ENCODE measurements at regions not wholly inside any gene's neighbourhood (a gene's known extent, or its start where the extent isn't known, plus 50 kb on each side); places are given as distances from the start of the nearest gene placed in this dataset.

DNA sequence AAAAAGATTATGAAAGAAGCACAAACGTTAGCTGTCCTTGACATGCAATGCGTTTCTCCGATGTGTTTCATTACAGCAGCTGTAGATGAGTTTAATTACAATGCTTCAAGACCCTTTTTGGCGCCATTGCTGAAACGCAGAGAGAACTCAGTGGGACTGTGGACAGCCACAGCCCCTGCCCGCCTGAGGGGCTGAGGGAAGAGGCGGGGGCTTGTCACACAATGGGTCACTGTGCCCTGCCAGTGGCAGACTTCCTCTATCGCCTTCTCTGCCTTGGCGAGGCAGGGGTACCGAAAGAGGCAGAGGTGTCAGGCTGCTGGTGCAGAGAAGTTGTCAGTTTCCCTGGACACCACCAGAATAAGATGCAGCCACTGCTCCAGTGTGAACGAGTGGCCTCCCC lies 252.0 kb downstream of the NR2F2 start:
- H3K27ac ChIP-seq: no peak overlapping the region
- in situ Hi-C loops (cut with HindIII; ENCODE audit: low pct_ligation_motif_present, low sequenced_read_pairs): no loop called here
- H3K4me3 ChIP-seq (ENCODE audit: low read depth, low read length): no peak overlapping the region
- H3K36me3 ChIP-seq (replicated peaks): no peaks in the 10 kb centered on the region
- no peak for DNase-seq
- TF ChIP-seq, protein P1, sequence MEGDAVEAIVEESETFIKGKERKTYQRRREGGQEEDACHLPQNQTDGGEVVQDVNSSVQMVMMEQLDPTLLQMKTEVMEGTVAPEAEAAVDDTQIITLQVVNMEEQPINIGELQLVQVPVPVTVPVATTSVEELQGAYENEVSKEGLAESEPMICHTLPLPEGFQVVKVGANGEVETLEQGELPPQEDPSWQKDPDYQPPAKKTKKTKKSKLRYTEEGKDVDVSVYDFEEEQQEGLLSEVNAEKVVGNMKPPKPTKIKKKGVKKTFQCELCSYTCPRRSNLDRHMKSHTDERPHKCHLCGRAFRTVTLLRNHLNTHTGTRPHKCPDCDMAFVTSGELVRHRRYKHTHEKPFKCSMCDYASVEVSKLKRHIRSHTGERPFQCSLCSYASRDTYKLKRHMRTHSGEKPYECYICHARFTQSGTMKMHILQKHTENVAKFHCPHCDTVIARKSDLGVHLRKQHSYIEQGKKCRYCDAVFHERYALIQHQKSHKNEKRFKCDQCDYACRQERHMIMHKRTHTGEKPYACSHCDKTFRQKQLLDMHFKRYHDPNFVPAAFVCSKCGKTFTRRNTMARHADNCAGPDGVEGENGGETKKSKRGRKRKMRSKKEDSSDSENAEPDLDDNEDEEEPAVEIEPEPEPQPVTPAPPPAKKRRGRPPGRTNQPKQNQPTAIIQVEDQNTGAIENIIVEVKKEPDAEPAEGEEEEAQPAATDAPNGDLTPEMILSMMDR (IDR thresholded peaks at IDR 0.05; ENCODE audit: low read depth, low read length, missing control alignments): no peak
- H3K27me3 ChIP-seq (replicated peaks): no peaks in the 10 kb centered on the region

DNA sequence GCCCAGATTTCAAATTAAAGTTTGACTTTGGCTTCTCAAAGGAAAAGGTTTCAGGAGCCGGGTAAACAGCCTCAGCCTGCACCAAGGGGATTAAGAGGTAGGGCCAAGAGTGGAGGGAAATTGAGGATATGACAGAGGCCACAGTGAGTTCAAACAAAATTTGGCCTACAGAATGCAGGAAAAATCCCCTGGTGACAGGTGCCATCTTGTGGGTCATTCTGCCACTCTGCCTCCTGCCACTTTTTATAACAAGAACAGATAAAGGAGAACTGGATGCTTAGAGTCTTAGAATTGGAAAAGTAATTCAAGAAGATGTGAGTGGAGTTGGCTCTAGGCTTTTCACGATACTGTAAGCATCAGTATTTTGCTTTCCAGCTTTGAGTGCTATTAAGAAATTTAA lies 253.2 kb downstream of the NR2F2 start:
- Histone ChIP-seq H3K4me3 (ENCODE audit: low read depth, low read length) (no peak overlapping the region), H3K27me3 (replicated peaks) (no peaks in the 10 kb centered on the region), H3K27ac (no peak overlapping the region), H3K36me3 (replicated peaks) (no peaks in the 10 kb centered on the region)
- TF ChIP-seq, protein P1 (IDR thresholded peaks at IDR 0.05; ENCODE audit: low read depth, low read length, missing control alignments): no peak
- in situ Hi-C loops (cut with HindIII; ENCODE audit: low pct_ligation_motif_present, low sequenced_read_pairs): no loop called here
- no peak for DNase-seq

DNA sequence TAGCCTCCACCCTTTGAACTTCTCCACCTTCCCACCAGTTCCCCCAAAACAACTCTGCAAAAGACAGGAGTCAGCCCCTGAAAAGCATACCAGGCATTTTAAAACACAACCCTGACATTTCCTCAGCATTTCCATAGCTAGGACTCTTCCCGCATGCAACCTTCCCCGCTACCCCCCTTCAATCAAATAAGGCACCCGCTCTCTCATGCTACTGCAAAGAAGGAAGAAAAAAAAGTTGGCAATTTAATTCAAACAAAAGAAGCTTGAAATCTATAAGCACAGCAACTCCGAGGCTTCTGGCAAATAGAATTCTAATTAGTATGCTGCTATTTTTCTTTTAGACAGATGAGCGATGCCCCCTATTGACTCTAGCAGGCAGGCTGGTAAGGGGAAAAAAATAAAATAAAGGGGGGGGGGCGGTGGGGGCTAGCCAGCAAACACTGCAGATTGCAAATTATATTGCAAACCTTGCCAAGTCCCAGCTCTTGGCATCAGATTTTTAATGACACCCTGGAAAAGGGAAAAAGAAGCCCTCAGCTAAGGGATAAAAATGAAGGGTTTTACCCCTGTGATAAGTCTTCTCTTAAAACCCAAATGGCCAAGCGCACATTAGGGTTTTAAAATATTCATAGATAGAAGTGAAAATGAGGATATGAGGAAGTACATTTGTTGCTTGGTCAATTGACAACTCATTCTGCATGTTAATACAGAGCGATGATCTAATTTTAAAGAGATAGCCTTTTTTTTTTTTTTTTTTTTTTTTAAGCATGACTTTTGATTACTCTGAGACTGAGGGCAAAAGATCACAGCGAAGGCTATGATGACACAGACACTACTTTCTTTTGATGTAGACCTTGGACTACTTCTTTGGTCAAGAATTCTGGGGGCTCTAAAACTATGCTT lies 255.2 kb downstream of the NR2F2 start:
- in situ Hi-C loops (cut with HindIII; ENCODE audit: low pct_ligation_motif_present, low sequenced_read_pairs): no loop called here
- H3K4me3 ChIP-seq (ENCODE audit: low read depth, low read length): no peak overlapping the region

DNA sequence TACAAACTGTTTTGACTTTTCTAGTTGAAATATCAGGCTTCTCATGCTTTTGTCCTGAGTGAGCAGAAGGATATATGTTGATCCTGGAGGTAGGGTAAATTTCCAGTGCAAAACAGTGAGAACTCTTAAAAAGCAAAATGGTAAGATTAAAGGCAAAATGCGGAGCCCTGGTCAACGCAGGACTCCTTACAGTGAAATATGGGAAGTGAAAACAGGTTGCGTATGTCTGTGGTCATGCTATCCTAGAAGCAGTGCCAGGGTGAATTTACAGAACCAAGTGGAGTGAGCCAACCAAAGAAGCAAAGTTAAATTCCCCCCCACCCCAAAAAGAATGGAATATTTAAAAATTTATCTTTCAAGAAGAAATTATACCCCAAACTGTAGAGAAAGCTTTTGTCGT lies 256.4 kb downstream of the NR2F2 start:
- TF ChIP-seq, protein P1 (IDR thresholded peaks at IDR 0.05; ENCODE audit: low read depth, low read length, missing control alignments): no peak
- no peak overlapping the region for H3K4me3 ChIP-seq (ENCODE audit: low read depth, low read length)
- H3K27ac ChIP-seq: no peak overlapping the region
- no peaks in the 10 kb centered on the region for H3K36me3 ChIP-seq (replicated peaks)
- in situ Hi-C loops (cut with HindIII; ENCODE audit: low pct_ligation_motif_present, low sequenced_read_pairs): no loop called here
- no peak for DNase-seq
- H3K27me3 ChIP-seq (replicated peaks): no peaks in the 10 kb centered on the region

More for the DNA sequence above, 255.2 kb downstream of the NR2F2 start:
- H3K27me3 ChIP-seq (replicated peaks): no peaks in the 10 kb centered on the region
- H3K36me3 ChIP-seq (replicated peaks): no peaks in the 10 kb centered on the region
- H3K27ac ChIP-seq: no peak overlapping the region
- DNase-seq: no peak
- TF ChIP-seq, protein P1 (IDR thresholded peaks at IDR 0.05; ENCODE audit: low read depth, low read length, missing control alignments): peak; percentile 51

DNA sequence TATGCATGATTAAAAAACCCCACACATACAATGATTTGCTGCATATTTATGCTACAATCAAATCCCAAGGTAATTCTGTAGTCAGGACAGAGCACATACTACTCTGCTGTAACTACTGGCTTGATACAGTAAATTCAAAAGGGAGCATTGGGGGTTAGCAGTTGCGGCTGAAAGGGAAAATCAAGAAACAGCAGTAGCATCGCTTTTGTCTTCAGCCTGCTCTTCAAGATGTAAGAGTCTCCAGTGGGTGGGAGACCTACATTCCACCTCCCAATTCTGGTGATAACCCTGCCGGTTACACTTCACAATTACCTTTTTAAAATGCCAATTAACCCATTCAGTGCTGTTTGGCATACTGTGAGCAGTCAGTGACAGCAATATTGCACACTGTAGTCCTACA lies 259.4 kb downstream of the NR2F2 start:
- no peak overlapping the region for H3K4me3 ChIP-seq (ENCODE audit: low read depth, low read length)
- in situ Hi-C loops (cut with HindIII; ENCODE audit: low pct_ligation_motif_present, low sequenced_read_pairs): no loop called here
- DNase-seq: no peak
- H3K36me3 ChIP-seq (replicated peaks): no peaks in the 10 kb centered on the region
- H3K27ac ChIP-seq: no peak overlapping the region
- no peaks in the 10 kb centered on the region for H3K27me3 ChIP-seq (replicated peaks)
- TF ChIP-seq, protein P1 (IDR thresholded peaks at IDR 0.05; ENCODE audit: low read depth, low read length, missing control alignments): no peak

Measured in brain microvascular endothelial cell (primary cell).